GM23338 (cell line): ENCODE measurements at regions not wholly inside any gene's neighbourhood (a gene's known extent, or its start where the extent isn't known, plus 50 kb on each side); places are given as distances from the start of the nearest gene placed in this dataset.

Experiments used
- ATAC-seq: fragments of 200-7000 bp; cut with Tn5 transposase; 3 replicates; pipeline ENCODE4 v1.9.1; 2020
- DNase-seq: peaks from one replicate; pipeline ENCODE4 v3.0.0-alpha.2; 2015; ENCODE audit warnings: low spot score
- H2AFZ ChIP-seq: fragments of 200-600 bp; sonication (generic); 2 replicates; pipeline ENCODE4 v1.8.0; 2016; ENCODE audit warnings: antibody characterized with exemption, mild to moderate bottlenecking, moderate library complexity
- H3F3A ChIP-seq: fragments of 200-600 bp; sonication (generic); replicated peaks from 2 replicates; pipeline ENCODE4 v1.8.0; 2017; ENCODE audit warnings: antibody characterized with exemption, mixed run types, low read depth
- H3K27ac ChIP-seq: fragments of 200-600 bp; sonication (generic); 2 replicates; pipeline ENCODE4 v1.6.1; 2016; ENCODE audit warnings: low read depth
- H3K27me3 ChIP-seq: fragments of 200-600 bp; sonication (generic); 2 replicates; pipeline ENCODE4 v1.8.0; 2016; ENCODE audit warnings: mild to moderate bottlenecking, mixed run types, moderate library complexity; ENCODE audit not compliant: insufficient read depth
- H3K36me3 ChIP-seq: fragments of 200-600 bp; sonication (generic); 2 replicates; pipeline ENCODE4 v1.8.0; 2016; ENCODE audit warnings: mild to moderate bottlenecking; ENCODE audit not compliant: insufficient read depth
- H3K4me1 ChIP-seq: fragments of 200-600 bp; sonication (generic); 2 replicates; pipeline ENCODE4 v1.8.0; 2016; ENCODE audit warnings: mild to moderate bottlenecking, moderate library complexity; ENCODE audit not compliant: insufficient read depth
- H3K4me2 ChIP-seq: fragments of 200-600 bp; sonication (generic); 2 replicates; pipeline ENCODE4 v1.7.1; 2017; ENCODE audit warnings: mixed run types
- H3K4me3 ChIP-seq: fragments of 200-600 bp; sonication (generic); 2 replicates; pipeline ENCODE4 v1.6.1; 2016; ENCODE audit warnings: mixed run types
- H3K79me2 ChIP-seq: fragments of 200-600 bp; sonication (generic); replicated peaks from 2 replicates; pipeline ENCODE4 v1.8.0; 2017; ENCODE audit warnings: mild to moderate bottlenecking; ENCODE audit not compliant: insufficient read depth
- H3K9me2 ChIP-seq: fragments of 200-600 bp; sonication (generic); 2 replicates; pipeline ENCODE4 v1.8.0; 2017; ENCODE audit not compliant: insufficient read depth
- H4K20me1 ChIP-seq: fragments of 200-600 bp; sonication (generic); replicated peaks from 2 replicates; pipeline ENCODE4 v1.8.0; 2017; ENCODE audit warnings: mild to moderate bottlenecking; ENCODE audit not compliant: insufficient read depth
- H3K27ac Mint-ChIP-seq: 2 replicates; pipeline ENCODE4 v1.8.0; 2020; ENCODE audit warnings: inconsistent platforms, mild to moderate bottlenecking, moderate library complexity, mixed read lengths
- H3K27me3 Mint-ChIP-seq: 3 replicates; pipeline ENCODE4 v1.8.0; 2022; ENCODE audit warnings: low read depth, mild to moderate bottlenecking, moderate library complexity, mixed read lengths, inconsistent platforms; ENCODE audit not compliant: insufficient read depth, poor library complexity
- H3K36me3 Mint-ChIP-seq: 3 replicates; pipeline ENCODE4 v1.8.0; 2021; ENCODE audit warnings: low read depth, mild to moderate bottlenecking, inconsistent platforms, moderate library complexity, mixed read lengths
- H3K4me1 Mint-ChIP-seq: 3 replicates; pipeline ENCODE4 v1.8.0; 2020; ENCODE audit warnings: mild to moderate bottlenecking, inconsistent platforms, mixed read lengths
- H3K4me3 Mint-ChIP-seq: 3 replicates; pipeline ENCODE4 v1.8.0; 2021; ENCODE audit warnings: moderate library complexity, mild to moderate bottlenecking, inconsistent platforms, mixed read lengths
- H3K9me3 Mint-ChIP-seq: 3 replicates; pipeline ENCODE4 v1.8.0; 2020; ENCODE audit warnings: moderate library complexity, mild to moderate bottlenecking, inconsistent platforms, mixed read lengths
- ETS1 ChIP-seq: IDR thresholded peaks from 2 replicates; pipeline ENCODE4 v1.6.1; 2016; ENCODE audit warnings: antibody characterized with exemption
- EZH2phosphoT487 ChIP-seq: fragments of 200-600 bp; sonication (generic); IDR thresholded peaks from one replicate; pipeline ENCODE4 v1.8.1; 2018; ENCODE audit warnings: antibody characterized with exemption; ENCODE audit not compliant: unreplicated experiment
- JUNB ChIP-seq: IDR thresholded peaks from one replicate; pipeline ENCODE4 v1.6.1; 2016; ENCODE audit warnings: antibody characterized with exemption; ENCODE audit not compliant: unreplicated experiment
- POLR2AphosphoS5 ChIP-seq: IDR thresholded peaks from 2 replicates; pipeline ENCODE4 v1.6.1; 2016; ENCODE audit warnings: antibody characterized with exemption, low read depth
- REST ChIP-seq: IDR thresholded peaks from one replicate; pipeline ENCODE4 v1.6.1; 2018; ENCODE audit warnings: antibody characterized with exemption; ENCODE audit not compliant: unreplicated experiment
- ZNF114 ChIP-seq: fragments of 250-450 bp; sonication (Bioruptor Pico); IDR thresholded peaks from 2 replicates; pipeline ENCODE4 v1.5.0; 2020; ENCODE audit warnings: mild to moderate bottlenecking, moderate library complexity
- ZNF462 ChIP-seq: fragments of 250-450 bp; sonication (Bioruptor Pico); IDR thresholded peaks from 2 replicates; pipeline ENCODE4 v1.5.0; 2020; ENCODE audit warnings: mild to moderate bottlenecking, moderate library complexity

- TF ChIP-seq ZNF462 (CRISPR knock-in tag) (no peak), POLR2AphosphoS5 (no peak), REST (no peak), EZH2phosphoT487 (no peak), ETS1 (no peak)
Observed at GRCh38 chr20:52806918-52807317, 165.2 kb upstream of the TSHZ2 start (continued).

- Histone ChIP-seq H3K9me2 (no peaks in the 10 kb centered on the region; the same call in 1 of the 2 replicates), H3K36me3 (no peaks in the 10 kb centered on the region), H3K4me3 (no peak overlapping the region), H3F3A (no peaks in the 10 kb centered on the region), H3K79me2 (no peaks in the 10 kb centered on the region), H3K4me2 (no peak overlapping the region), H3K4me1 (no peaks in the 10 kb centered on the region), H4K20me1 (no peaks in the 10 kb centered on the region), H2AFZ (peak overlapping the region; percentile 14; the same call in 1 of the 2 replicates), H3K27ac (no peak overlapping the region), H3K27me3 (no peaks in the 10 kb centered on the region)
- DNase-seq (no peak), ATAC-seq (no peak)
- H3K4me1 Mint-ChIP-seq = no peaks in the 10 kb centered on the region
- H3K4me3 Mint-ChIP-seq = no peak overlapping the region
- peaks cover 2% of the 10 kb centered on the region for H3K27me3 Mint-ChIP-seq
- no peak overlapping the region for H3K27ac Mint-ChIP-seq
- TF ChIP-seq ZNF114 (CRISPR knock-in tag) (no peak), JUNB (peak; percentile 75)
- no peaks in the 10 kb centered on the region for H3K36me3 Mint-ChIP-seq
- no peaks in the 10 kb centered on the region for H3K9me3 Mint-ChIP-seq
Observed at GRCh38 chr20:52805843-52806242, 166.3 kb upstream of the TSHZ2 start.
